SU-DHL-6 (cell line): ENCODE measurements at regions not wholly inside any gene's neighbourhood (a gene's known extent, or its start where the extent isn't known, plus 50 kb on each side); places are given as distances from the start of the nearest gene placed in this dataset.

Source experiments
- EZH2phosphoT487 ChIP-seq: fragments of 200-600 bp; sonication (generic), shearing (Covaris generic); conservative IDR thresholded peaks from 2 replicates; pipeline ENCODE4 v1.6.1; 2018; ENCODE audit warnings: mild to moderate bottlenecking, antibody characterized with exemption, low read length, moderate library complexity, mixed read lengths
- TF ChIP-seq, protein P1 (sequence below): fragments of 200-600 bp; sonication (generic); IDR thresholded peaks from one replicate; pipeline ENCODE4 v1.5.1; 2017; ENCODE audit warnings: antibody characterized with exemption, mild to moderate bottlenecking, low read length, moderate library complexity; ENCODE audit not compliant: insufficient read depth, poor library complexity, severe bottlenecking

DNA sequence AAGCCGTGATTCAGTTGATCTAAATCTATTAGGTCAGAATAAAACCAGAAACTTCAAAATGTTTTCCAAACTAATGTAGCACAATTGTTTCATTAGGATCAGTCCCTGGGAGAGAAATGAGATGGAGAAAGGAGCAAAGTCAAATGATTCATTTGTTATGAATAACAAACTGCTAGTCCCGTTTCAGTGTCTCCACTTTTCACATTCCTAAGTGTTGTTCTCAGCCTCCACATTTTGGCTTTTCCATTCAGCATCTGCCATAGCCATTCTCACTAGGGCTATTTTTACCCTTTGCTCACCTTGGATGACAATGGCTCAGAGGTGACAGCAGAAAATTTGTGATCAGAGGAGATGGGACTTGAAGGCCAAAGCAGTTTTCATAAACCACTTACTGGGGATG, 314.1 kb upstream of the KIF2A start:
- TF ChIP-seq, protein P1, sequence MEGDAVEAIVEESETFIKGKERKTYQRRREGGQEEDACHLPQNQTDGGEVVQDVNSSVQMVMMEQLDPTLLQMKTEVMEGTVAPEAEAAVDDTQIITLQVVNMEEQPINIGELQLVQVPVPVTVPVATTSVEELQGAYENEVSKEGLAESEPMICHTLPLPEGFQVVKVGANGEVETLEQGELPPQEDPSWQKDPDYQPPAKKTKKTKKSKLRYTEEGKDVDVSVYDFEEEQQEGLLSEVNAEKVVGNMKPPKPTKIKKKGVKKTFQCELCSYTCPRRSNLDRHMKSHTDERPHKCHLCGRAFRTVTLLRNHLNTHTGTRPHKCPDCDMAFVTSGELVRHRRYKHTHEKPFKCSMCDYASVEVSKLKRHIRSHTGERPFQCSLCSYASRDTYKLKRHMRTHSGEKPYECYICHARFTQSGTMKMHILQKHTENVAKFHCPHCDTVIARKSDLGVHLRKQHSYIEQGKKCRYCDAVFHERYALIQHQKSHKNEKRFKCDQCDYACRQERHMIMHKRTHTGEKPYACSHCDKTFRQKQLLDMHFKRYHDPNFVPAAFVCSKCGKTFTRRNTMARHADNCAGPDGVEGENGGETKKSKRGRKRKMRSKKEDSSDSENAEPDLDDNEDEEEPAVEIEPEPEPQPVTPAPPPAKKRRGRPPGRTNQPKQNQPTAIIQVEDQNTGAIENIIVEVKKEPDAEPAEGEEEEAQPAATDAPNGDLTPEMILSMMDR: no peak
- TF ChIP-seq EZH2phosphoT487: no peak
